NCI-H1105 (cell line): ENCODE measurements at regions not wholly inside any gene's neighbourhood (a gene's known extent, or its start where the extent isn't known, plus 50 kb on each side); places are given as distances from the start of the nearest gene placed in this dataset.
"Not testable (repeated sequence)": the region's sequence is repeated elsewhere in the genome, so short reads cannot be mapped to it uniquely, and the experiment has no call there.

Experiments used
- DNase-seq: peaks from one replicate; lab custom pipeline; 2025; lab: John Stamatoyannopoulos, UW

- not testable (repeated sequence) for DNase-seq
Measured at GRCh38 chr10:33956322-33956721, 621.9 kb upstream of the NRP1 start.

- DNase-seq: no peak
Measured at GRCh38 chr10:33955676-33956075, 621.2 kb upstream of the NRP1 start.

GRCh38 chr10:33952692-33953360, 618.4 kb upstream of the NRP1 start:
- DNase-seq: no peak

DNA sequence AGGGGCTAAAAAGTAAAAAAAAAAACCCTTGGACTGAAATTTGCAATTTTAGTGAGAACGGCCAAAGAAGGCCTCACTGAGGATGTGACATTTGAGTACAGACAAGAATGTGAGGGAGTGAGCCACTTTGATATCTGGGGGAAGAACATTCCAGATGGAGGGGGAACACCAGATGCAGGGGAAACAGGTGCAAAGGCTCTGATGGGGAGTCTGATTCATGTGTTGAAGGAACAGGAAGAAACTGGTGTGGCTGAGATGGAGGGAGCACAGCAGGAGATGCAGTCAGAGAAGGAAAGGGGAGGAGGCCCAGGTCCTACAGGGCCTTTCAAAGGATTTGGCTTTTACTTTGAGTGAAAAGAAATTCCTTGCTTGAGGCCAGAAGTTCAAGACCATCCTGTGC, 615.7 kb upstream of the NRP1 start:
- DNase-seq: no peak

DNA sequence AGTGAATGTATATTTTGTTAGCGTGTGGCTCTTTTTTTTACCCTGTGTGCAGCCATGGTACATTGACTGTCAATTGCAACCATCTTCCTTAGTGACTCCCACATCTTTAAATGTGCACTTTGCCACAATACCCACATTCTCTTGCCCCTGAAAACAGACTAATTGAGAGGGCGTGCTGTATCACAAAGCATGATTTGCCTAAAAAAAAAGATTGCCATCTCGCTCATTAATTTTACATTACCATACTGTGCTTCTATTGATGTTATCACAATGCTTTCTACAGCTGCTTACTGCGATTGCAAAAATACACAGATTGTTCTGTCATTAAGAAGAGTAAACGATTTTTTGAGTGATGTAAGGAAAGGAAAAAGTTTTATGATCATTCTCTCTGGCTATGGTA, 613.1 kb upstream of the NRP1 start:
- DNase-seq: no peak

DNA sequence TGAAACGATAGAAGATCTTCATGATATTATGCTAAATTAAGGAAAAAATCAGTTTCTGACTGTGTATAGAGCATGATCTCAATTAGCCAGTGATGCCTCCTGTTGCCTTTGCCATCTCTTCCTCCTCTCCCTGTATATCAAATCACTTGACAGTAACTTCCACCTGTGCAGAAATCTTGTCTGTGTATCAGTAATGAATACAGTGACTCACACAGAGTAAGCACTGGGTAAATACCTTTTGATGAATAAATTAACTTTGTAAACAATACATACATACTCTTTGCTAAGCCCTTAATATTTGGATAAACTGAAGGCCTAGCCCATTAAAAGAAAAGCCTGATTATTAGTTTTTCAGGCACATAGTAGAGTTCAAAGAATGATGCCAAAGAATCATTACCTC, 610.6 kb upstream of the NRP1 start:
- no peak for DNase-seq

DNA sequence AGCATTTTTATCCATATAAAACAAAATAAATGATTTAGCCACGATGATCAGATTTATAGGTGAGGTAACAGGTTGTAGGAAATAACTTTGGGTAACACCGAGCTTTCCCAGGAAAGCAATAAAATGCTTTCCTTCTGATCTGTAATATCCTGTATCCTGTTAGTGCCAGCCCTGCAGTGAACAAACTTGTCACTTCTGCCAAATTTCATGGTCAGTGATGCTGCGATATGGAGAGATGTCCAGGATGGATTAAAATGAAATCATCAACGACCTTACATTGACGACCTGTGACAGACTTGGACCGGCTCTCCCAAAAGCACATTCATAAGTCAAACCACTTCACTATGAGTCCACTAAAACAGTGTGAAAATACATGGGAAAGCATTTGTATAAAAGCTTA, 608.0 kb upstream of the NRP1 start:
- DNase-seq: no peak

DNA sequence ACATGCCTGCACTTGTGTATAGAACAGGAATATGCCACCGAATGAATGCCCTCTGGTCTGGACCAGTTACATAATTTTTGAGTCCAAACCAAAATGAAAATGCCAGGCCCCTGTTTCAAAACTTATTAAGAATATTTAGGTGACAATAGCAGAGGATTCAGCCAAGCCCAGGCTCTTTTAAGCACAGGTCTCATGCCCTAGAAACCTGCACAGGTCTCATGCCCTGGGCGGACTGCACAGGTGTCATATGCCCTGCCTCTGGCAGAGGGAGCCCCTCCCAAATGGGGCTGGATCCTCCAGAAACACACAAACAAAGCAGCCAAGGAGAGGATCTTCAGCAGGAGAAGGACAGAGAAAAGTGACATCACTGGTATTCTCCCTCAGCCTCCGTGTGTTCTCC, 605.4 kb upstream of the NRP1 start:
- no peak for DNase-seq

DNA sequence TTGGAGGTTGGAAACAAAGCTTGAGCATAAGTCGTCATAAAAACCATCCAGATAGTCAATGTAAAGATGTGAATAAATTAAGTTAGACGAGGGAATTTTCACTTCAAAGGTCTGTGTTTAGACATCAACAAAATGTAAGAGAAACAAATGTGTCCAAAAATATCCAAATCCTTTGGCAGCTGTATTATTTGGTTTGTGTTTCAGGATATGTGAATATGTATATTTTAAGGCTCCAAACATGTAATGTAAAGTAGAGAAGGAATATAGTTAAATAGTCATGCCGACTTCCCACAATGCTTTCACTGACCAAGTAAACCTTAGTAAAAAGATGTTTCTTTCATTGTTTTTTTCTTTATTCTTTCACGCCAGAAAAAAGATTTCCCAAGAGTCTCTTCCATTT, 604.9 kb upstream of the NRP1 start:
- no peak for DNase-seq

DNA sequence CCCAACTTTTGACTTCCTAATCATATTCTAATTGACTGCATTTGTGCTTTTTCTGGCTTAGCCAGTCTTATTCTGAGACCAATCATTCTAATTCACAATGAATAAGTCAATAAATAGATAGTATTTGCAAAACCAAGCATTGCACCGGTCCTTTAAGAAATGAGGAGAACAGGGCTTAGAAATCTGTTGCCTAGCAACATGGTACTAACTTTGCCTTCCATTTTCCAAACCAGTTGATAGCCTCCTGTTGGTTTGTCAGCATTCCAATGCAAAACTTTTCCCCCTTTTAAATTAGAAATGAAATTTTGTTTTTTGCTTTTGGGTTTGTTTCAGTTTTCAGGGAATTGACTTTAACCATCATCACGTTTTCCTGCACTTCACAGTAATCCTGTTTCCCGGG, 603.5 kb upstream of the NRP1 start:
- no peak for DNase-seq

GRCh38 chr10:33937036-33937730, 602.7 kb upstream of the NRP1 start:
- DNase-seq: no peak

DNA sequence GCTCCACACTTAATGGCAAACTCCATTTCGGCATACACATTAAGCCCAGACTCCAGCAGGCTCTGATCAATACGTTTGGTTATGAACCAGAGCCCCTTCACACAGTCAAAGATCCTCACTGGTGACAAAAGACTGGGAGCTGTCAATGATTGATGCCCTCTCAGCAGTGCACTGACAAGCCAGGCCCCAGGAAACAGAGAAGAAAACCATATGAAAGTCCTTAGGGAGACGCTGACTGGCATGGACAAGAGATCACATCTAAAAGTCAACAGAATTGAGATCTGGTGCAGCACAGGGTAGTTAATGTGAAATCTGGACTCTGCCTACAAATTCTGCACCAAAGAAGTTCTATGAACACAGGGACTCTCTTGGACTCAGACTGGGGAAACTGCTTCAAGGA, 600.9 kb upstream of the NRP1 start:
- DNase-seq: no peak

- DNase-seq: no peak
Measured at GRCh38 chr10:33930079-33930478, 595.6 kb upstream of the NRP1 start.

DNA sequence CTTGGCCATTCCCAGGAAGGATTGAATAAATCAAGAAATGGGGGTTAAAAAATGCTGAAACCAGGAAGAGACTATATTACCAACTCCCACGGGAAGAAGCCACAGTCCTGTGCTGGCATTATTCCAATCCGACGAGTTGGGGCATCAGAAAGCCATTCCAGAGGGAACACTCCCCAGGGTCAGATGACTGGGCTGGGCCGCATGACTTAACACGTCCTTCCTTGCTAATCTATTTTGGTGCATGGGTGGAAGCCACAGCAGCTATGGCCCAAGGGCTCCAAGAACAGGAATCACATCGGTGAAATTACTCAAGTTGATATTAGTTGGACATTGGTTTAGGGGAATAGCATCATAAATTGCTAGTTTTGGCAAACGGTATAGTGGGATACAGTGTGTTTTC, 592.9 kb upstream of the NRP1 start:
- DNase-seq: no peak

DNA sequence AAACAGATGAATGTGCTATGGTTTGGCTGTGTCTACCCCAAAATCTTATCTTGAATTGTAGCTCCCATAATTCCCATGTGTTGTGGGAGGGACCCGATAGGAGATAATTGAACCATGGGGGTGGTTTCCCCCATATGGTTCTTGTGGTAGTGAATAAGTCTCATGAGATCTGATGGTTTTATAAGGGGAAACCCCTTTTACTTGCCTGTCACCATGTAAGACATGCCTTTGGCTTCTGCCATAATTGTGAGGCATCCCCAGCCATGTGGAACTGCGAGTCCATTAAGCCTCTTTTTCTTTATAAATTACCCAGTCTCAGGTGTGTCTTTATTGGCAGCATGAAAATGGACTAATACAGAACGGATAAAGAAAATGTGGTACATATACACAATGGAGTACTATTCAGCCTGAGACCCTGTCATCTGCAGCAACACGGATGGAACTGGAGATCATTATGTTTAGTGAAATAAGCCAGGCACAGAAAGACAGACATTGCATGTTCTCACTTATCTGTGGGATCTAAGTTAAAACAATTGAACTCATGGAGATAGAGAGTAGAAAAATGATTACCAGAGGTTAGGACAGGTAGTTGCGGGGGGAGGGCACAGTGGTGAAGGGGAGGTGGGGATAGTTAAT, 587.6 kb upstream of the NRP1 start:
- DNase-seq: no peak

- no peak for DNase-seq
Measured at GRCh38 chr10:33920351-33920750, 585.9 kb upstream of the NRP1 start.

DNA sequence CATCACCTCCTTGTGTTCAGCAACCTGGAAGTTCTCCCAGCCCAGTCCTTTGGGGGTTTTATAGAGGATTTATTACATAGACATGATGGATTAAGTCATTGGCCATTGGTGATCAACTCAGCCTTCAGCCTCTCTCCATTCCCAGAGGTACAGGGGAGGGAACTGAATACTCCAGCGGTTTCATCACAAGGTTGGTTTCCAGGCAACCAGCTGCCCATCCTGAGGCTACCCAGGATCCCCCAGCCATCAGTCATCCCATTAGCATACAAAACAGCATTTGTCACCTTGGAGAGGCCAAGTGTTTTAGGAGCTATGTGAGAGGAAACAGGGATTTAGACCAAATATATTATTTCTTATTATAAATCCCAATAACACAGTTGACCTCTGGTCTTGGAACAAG, 584.8 kb upstream of the NRP1 start:
- no peak for DNase-seq

DNA sequence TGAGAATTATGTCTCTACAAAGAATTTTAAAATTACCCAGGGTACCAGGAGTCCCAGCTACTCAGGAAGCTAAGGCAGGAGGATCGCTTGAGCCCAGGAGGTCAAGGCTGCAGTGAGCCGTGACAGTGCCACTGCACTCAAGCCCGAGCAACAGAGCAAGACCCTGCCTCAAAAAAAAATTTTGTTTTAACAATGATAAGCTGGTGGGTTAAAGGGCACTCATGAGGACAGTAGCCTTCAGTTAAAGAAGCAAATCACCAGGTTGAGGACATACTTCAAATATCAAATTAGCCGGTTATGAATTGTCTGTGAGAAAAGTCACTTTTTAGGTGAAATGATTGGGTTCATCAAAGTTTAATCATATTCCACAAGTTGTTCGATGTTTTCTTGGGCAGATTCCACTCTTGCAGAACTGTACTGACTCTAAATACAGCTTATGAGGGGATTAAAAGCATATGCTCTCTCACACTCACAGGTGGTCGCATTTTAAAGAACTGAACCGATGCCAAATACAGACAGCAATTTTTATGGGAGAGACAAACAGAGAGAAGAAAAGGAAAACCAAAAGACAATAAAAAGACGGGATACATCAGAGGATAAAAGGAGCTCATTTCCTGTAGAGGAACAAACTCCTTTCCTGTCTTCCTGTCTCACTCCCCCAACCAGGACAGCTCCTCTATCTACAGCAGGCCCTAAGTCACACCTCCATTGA, 582.8 kb upstream of the NRP1 start:
- no peak for DNase-seq

DNA sequence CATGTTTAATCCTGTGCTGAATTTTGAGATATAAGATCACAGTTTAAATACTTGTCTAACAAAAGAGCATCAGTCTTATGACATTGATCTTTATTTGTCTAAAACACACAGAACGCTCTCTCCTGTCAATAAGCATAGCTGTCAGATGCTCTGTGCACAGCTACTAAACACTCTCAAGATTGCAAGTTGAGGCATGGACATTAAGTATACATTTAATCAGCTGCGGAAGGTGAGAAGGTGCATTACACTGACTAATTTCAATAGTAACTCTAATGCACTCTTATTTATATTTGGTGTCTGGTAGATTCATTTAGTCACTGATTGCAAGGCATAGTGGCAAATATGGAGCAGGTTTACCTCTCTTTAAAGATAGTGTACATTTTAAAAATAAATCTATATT, 580.3 kb upstream of the NRP1 start:
- no peak for DNase-seq

GRCh38 chr10:33913194-33913593, 578.7 kb upstream of the NRP1 start:
- DNase-seq: no peak

DNA sequence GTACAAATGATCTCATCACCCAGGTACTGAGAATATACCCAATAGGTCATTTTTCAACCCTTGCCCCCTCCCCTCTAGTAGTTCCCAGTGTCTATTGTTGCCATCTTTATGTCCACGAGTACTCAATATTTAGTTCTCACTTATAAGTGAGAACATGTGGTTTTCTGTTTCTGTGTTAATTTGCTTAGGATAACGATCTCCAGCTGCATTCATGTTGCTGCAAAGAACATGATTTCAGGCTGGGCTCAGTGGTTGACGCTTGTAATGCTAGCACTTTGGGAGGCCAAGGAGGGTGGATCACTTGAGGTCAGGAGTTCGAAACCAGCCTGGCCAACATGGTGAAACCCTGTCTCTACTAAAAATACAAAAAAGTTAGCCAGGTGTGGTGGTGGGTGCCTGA, 575.0 kb upstream of the NRP1 start:
- DNase-seq: not testable (repeated sequence)

DNA sequence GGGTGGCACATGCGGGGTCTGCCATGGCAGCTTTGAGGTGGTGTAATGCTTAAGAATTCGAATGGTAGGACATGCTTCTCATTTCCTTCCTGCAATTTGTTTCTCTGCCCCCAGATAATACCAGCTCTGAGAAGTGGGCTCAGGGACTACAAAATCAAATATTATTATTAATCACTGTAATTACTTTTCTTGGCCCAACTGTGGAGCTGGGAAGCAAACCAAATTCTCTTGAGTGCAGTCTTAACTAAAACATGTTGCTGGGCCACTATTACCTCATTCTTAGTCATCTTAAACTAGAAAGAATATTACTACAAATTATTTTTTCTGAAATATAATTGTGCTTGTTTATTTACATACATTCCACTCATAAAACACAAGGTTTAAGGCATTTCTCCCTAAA, 566.7 kb upstream of the NRP1 start:
- DNase-seq: no peak

DNA sequence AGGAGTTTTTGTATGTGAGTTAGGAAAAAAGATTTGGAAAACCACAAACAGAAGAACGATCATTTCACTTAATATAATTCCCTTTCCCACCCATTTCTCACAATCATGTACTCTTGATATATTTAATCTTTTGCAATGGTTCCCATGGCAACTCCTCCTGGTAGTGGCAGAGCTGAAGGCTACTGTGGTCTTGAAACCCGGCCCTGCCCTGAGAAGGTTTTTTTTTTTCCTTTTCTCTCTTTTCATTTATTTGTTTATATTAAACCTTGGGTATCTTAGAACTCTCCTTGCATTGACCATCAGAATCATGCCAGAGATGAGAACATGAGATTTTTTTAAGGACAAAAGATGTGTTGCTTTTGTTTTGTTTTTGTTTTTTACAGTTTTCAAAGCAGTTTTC, 566.1 kb upstream of the NRP1 start:
- no peak for DNase-seq
